ENCODE measurements at regions not wholly inside any gene's neighbourhood (a gene's known extent, or its start where the extent isn't known, plus 50 kb on each side); places are given as distances from the start of the nearest gene placed in this dataset.

- DNase-seq (ENCODE audit: low read depth): no peak
These were observed 51.8 kb upstream of the PAX1 start for GRCh38 chr20:21653628-21654027.

GRCh38 chr20:21643417-21643816, 62.0 kb upstream of the PAX1 start:
- no peak for DNase-seq (ENCODE audit: low read depth)

GRCh38 chr20:21640556-21640955, 64.9 kb upstream of the PAX1 start:
- DNase-seq (ENCODE audit: low read depth): no peak

- no peak for DNase-seq (ENCODE audit: low read depth)
These were observed 71.6 kb upstream of the PAX1 start for GRCh38 chr20:21633829-21634228.

GRCh38 chr20:21632735-21633053, 72.8 kb upstream of the PAX1 start:
- DNase-seq (ENCODE audit: low read depth): no peak

- no peak for DNase-seq (ENCODE audit: low read depth)
These were observed 73.3 kb upstream of the PAX1 start for GRCh38 chr20:21632031-21632734.

- DNase-seq (ENCODE audit: low read depth): no peak
These were observed 76.7 kb upstream of the PAX1 start for GRCh38 chr20:21628800-21629199.

GRCh38 chr20:21623781-21624094, 81.7 kb upstream of the PAX1 start:
- DNase-seq (ENCODE audit: low read depth): no peak

GRCh38 chr20:21623074-21623780, 82.2 kb upstream of the PAX1 start:
- DNase-seq (ENCODE audit: low read depth): no peak

GRCh38 chr20:21622097-21622857, 83.2 kb upstream of the PAX1 start:
- DNase-seq (ENCODE audit: low read depth): no peak

GRCh38 chr20:21618759-21619416, 86.6 kb upstream of the PAX1 start:
- no peak for DNase-seq (ENCODE audit: low read depth)

GRCh38 chr20:21615617-21616080, 89.8 kb upstream of the PAX1 start:
- peak; percentile 26 for DNase-seq (ENCODE audit: low read depth)

- DNase-seq (ENCODE audit: low read depth): no peak
These were observed 90.5 kb upstream of the PAX1 start for GRCh38 chr20:21614980-21615379.

- peak; percentile 0 for DNase-seq (ENCODE audit: low read depth)
These were observed 92.0 kb upstream of the PAX1 start for GRCh38 chr20:21613512-21613911.

- no peak for DNase-seq (ENCODE audit: low read depth)
These were observed 95.5 kb upstream of the PAX1 start for GRCh38 chr20:21609981-21610380.

- DNase-seq (ENCODE audit: low read depth): peak; percentile 3
These were observed 95.4 kb upstream of the NKX2-2 start for GRCh38 chr20:21609221-21609620.

GRCh38 chr20:21608777-21609176, 94.9 kb upstream of the NKX2-2 start:
- no peak for DNase-seq (ENCODE audit: low read depth)

GRCh38 chr20:21607971-21608725, 94.3 kb upstream of the NKX2-2 start:
- no peak for DNase-seq (ENCODE audit: low read depth)

GRCh38 chr20:21601799-21602198, 87.9 kb upstream of the NKX2-2 start:
- DNase-seq (ENCODE audit: low read depth): no peak

- DNase-seq (ENCODE audit: low read depth): no peak
These were observed 72.8 kb upstream of the NKX2-2 start for GRCh38 chr20:21586682-21587081.

GRCh38 chr20:21583486-21584168, 69.8 kb upstream of the NKX2-2 start:
- no peak for DNase-seq (ENCODE audit: low read depth)

Data from LHCN-M2 (cell line).